AG10803 (cell line): ENCODE measurements at regions not wholly inside any gene's neighbourhood (a gene's known extent, or its start where the extent isn't known, plus 50 kb on each side); places are given as distances from the start of the nearest gene placed in this dataset.

Source experiments
- DNase-seq: peaks from one replicate; pipeline ENCODE4 v3.0.0; 2010; ENCODE audit warnings: low read depth
- H3K4me3 ChIP-seq: 2 replicates; pipeline ENCODE4 v1.5.1; 2011; ENCODE audit warnings: mild to moderate bottlenecking, low read length, control low read depth
- CTCF ChIP-seq: conservative IDR thresholded peaks from 2 replicates; pipeline ENCODE4 v1.5.1; 2011; ENCODE audit warnings: mild to moderate bottlenecking, low read length, control low read depth, inconsistent platforms

GRCh38 chr13:79740991-79741390 lies 260.0 kb downstream of the NDFIP2 start:
- peak; percentile 36 for DNase-seq
- H3K4me3 ChIP-seq = no peak overlapping the region
- TF ChIP-seq CTCF = no peak

- H3K4me3 ChIP-seq = no peak overlapping the region
- TF ChIP-seq CTCF = no peak
- DNase-seq = no peak
Measured at GRCh38 chr13:79736356-79736755, 255.4 kb downstream of the NDFIP2 start.

GRCh38 chr13:79735228-79735627 lies 254.3 kb downstream of the NDFIP2 start:
- H3K4me3 ChIP-seq = no peak overlapping the region
- TF ChIP-seq CTCF = no peak
- DNase-seq = peak; percentile 63

- H3K4me3 ChIP-seq = no peak overlapping the region
- no peak for TF ChIP-seq CTCF
- DNase-seq = no peak
Measured at GRCh38 chr13:79727086-79727485, 246.1 kb downstream of the NDFIP2 start.

GRCh38 chr13:79725841-79726240 lies 244.9 kb downstream of the NDFIP2 start:
- no peak for TF ChIP-seq CTCF
- H3K4me3 ChIP-seq = no peak overlapping the region
- DNase-seq = peak; percentile 47

GRCh38 chr13:79724348-79725103 lies 243.6 kb downstream of the NDFIP2 start:
- no peak for TF ChIP-seq CTCF
- DNase-seq = no peak
- no peak overlapping the region for H3K4me3 ChIP-seq

GRCh38 chr13:79723519-79724024 lies 242.6 kb downstream of the NDFIP2 start:
- no peak overlapping the region for H3K4me3 ChIP-seq
- DNase-seq = no peak
- no peak for TF ChIP-seq CTCF
